HG02798 (cell line): ENCODE measurements at regions not wholly inside any gene's neighbourhood (a gene's known extent, or its start where the extent isn't known, plus 50 kb on each side); places are given as distances from the start of the nearest gene placed in this dataset.
"Not testable (repeated sequence)": the region's sequence is repeated elsewhere in the genome, so short reads cannot be mapped to it uniquely, and the experiment has no call there.

ENCODE experiments used
- ATAC-seq: cut with Tn5 transposase; IDR thresholded peaks from one replicate; pipeline ENCODE4 v1.9.1; 2021; ENCODE audit warnings: mild to moderate bottlenecking; ENCODE audit not compliant: unreplicated experiment, poor library complexity

- ATAC-seq, result not testable (repeated sequence)
Observed at GRCh38 chr6:147651-148050, 144.6 kb upstream of the DUSP22 start.

GRCh38 chr6:148051-148984 is 144.0 kb upstream of the DUSP22 start:
- ATAC-seq, result peak; percentile 94

GRCh38 chr6:150147-150546 is 142.1 kb upstream of the DUSP22 start:
- not testable (repeated sequence) for ATAC-seq

- not testable (repeated sequence) for ATAC-seq
Observed at GRCh38 chr6:152436-152835, 139.9 kb upstream of the DUSP22 start.

- ATAC-seq, result not testable (repeated sequence)
Observed at GRCh38 chr6:153026-153425, 139.3 kb upstream of the DUSP22 start.

- ATAC-seq, result not testable (repeated sequence)
Observed at GRCh38 chr6:153867-154266, 138.4 kb upstream of the DUSP22 start.

- not testable (repeated sequence) for ATAC-seq
Observed at GRCh38 chr6:154321-155092, 137.8 kb upstream of the DUSP22 start.

GRCh38 chr6:156010-156409 is 136.3 kb upstream of the DUSP22 start:
- no peak for ATAC-seq

- not testable (repeated sequence) for ATAC-seq
Observed at GRCh38 chr6:156441-157140, 135.7 kb upstream of the DUSP22 start.

- not testable (repeated sequence) for ATAC-seq
Observed at GRCh38 chr6:157176-157575, 135.1 kb upstream of the DUSP22 start.

GRCh38 chr6:161657-162056 is 130.6 kb upstream of the DUSP22 start:
- ATAC-seq, result not testable (repeated sequence)

GRCh38 chr6:164720-165119 is 127.6 kb upstream of the DUSP22 start:
- no peak for ATAC-seq

GRCh38 chr6:165263-165662 is 127.0 kb upstream of the DUSP22 start:
- no peak for ATAC-seq

- no peak for ATAC-seq
Observed at GRCh38 chr6:165906-166305, 126.4 kb upstream of the DUSP22 start.

- ATAC-seq, result no peak
Observed at GRCh38 chr6:168865-169455, 123.3 kb upstream of the DUSP22 start.

GRCh38 chr6:174036-174435 is 118.3 kb upstream of the DUSP22 start:
- ATAC-seq, result no peak

- no peak for ATAC-seq
Observed at GRCh38 chr6:175680-176079, 116.6 kb upstream of the DUSP22 start.

- ATAC-seq, result no peak
Observed at GRCh38 chr6:176766-177165, 115.5 kb upstream of the DUSP22 start.

GRCh38 chr6:178119-178518 is 114.2 kb upstream of the DUSP22 start:
- ATAC-seq, result no peak

GRCh38 chr6:178929-179328 is 113.4 kb upstream of the DUSP22 start:
- not testable (repeated sequence) for ATAC-seq
